CD4-positive, CD25-positive, alpha-beta regulatory T cell (primary cell): ENCODE measurements at regions not wholly inside any gene's neighbourhood (a gene's known extent, or its start where the extent isn't known, plus 50 kb on each side); places are given as distances from the start of the nearest gene placed in this dataset.

Source experiments
- ATAC-seq, 2 donors: fragments of 150-1000 bp; cut with Tn5 transposase; one replicate each; pipeline ENCODE4 v1.10.0; 2021; ENCODE audit warnings: low read depth in 2 of 2, moderate number of reproducible peaks in 2 of 2, moderate library complexity in 1 of 2
- DNase-seq, 3 donors: peaks; one replicate each; pipeline versions ENCODE4 v3.0.0 to v3.0.0-alpha.2; 2012 to 2022; ENCODE audit warnings: mixed read lengths in 1 of 3
- H3K27ac ChIP-seq: one replicate; pipeline ENCODE4 v1.7.0; 2013; ENCODE audit warnings: mild to moderate bottlenecking, low read length; ENCODE audit not compliant: insufficient read depth, poor library complexity, severe bottlenecking
- H3K27me3 ChIP-seq: one replicate; pipeline ENCODE4 v1.7.0; 2013; ENCODE audit warnings: low read length; ENCODE audit not compliant: control insufficient read depth, insufficient read depth
- H3K36me3 ChIP-seq: one replicate; pipeline ENCODE4 v1.7.0; 2013; ENCODE audit warnings: mild to moderate bottlenecking, low read length, moderate library complexity; ENCODE audit not compliant: control insufficient read depth, insufficient read depth
- H3K4me1 ChIP-seq: 2 replicates; pipeline ENCODE4 v1.7.0; 2013; ENCODE audit warnings: mild to moderate bottlenecking, low read length; ENCODE audit not compliant: insufficient read depth, control insufficient read depth, poor library complexity, severe bottlenecking
- H3K4me3 ChIP-seq: one replicate; pipeline ENCODE4 v1.7.0; 2013; ENCODE audit warnings: low read depth, mild to moderate bottlenecking, low read length, moderate library complexity
- H3K9me3 ChIP-seq, 2 experiments: 1 replicate in 1 of 2; 2 replicates in 1 of 2; pipeline ENCODE4 v1.7.0; 2013; ENCODE audit warnings: low read length in 2 of 2, mild to moderate bottlenecking in 1 of 2, moderate library complexity in 1 of 2; ENCODE audit not compliant: control insufficient read depth in 2 of 2
- H3K27ac Mint-ChIP-seq, 3 donors: one replicate each; pipeline ENCODE4 v1.8.0; 2020 to 2022; ENCODE audit warnings: mild to moderate bottlenecking in 3 of 3, mixed read lengths in 3 of 3, moderate library complexity in 2 of 3
- H3K27me3 Mint-ChIP-seq: one replicate; pipeline ENCODE4 v1.8.0; 2022; ENCODE audit warnings: mild to moderate bottlenecking, mixed read lengths
- H3K36me3 Mint-ChIP-seq: one replicate; pipeline ENCODE4 v1.8.0; 2020; ENCODE audit warnings: mixed read lengths
- H3K4me1 Mint-ChIP-seq, 4 donors: one replicate each; pipeline ENCODE4 v1.8.0; 2020 to 2022; ENCODE audit warnings: mixed read lengths in 4 of 4, mild to moderate bottlenecking in 1 of 4
- H3K4me3 Mint-ChIP-seq, 4 donors: one replicate each; pipeline ENCODE4 v1.8.0; 2020 to 2022; ENCODE audit warnings: mild to moderate bottlenecking in 4 of 4, mixed read lengths in 4 of 4, moderate library complexity in 3 of 4
- H3K9me3 Mint-ChIP-seq, 7 donors: one replicate each; pipeline ENCODE4 v1.8.0; 2020 to 2022; ENCODE audit warnings: mixed read lengths in 7 of 7, mild to moderate bottlenecking in 3 of 7, moderate library complexity in 2 of 7

GRCh38 chr9:23933348-23933747 lies 107.3 kb upstream of the ELAVL2 start:
- H3K36me3 ChIP-seq, result no peaks in the 10 kb centered on the region
- Mint-ChIP-seq H3K9me3 (peaks cover 0 to 11% (median 0%) of the 10 kb centered on the region in 7 donors), H3K36me3 (no peaks in the 10 kb centered on the region), H3K4me3 (no peak overlapping the region), H3K27me3 (no peaks in the 10 kb centered on the region), H3K27ac (no peak overlapping the region), H3K4me1 (no peaks in the 10 kb centered on the region)
- no peak for ATAC-seq
- DNase-seq, result no peak
- H3K4me1 ChIP-seq, result no peaks in the 10 kb centered on the region
- no peaks in the 10 kb centered on the region for H3K9me3 ChIP-seq
- no peak overlapping the region for H3K27ac ChIP-seq
- H3K4me3 ChIP-seq, result no peak overlapping the region
- no peaks in the 10 kb centered on the region for H3K27me3 ChIP-seq

- H3K27me3 ChIP-seq, result no peaks in the 10 kb centered on the region
- H3K4me3 ChIP-seq, result no peak overlapping the region
- no peak overlapping the region for H3K27ac ChIP-seq
- Mint-ChIP-seq H3K27ac (no peak overlapping the region), H3K9me3 (peaks cover 0 to 22% (median 4%) of the 10 kb centered on the region in 7 donors), H3K36me3 (no peaks in the 10 kb centered on the region), H3K4me3 (no peak overlapping the region), H3K4me1 (no peaks in the 10 kb centered on the region), H3K27me3 (no peaks in the 10 kb centered on the region)
- no peaks in the 10 kb centered on the region for H3K36me3 ChIP-seq
- ATAC-seq (no peak), DNase-seq (no peak)
- H3K9me3 ChIP-seq, result no peaks in the 10 kb centered on the region
- H3K4me1 ChIP-seq, result no peaks in the 10 kb centered on the region
These were observed 100.3 kb upstream of the ELAVL2 start for GRCh38 chr9:23926368-23926767.

- H3K4me1 ChIP-seq, result no peaks in the 10 kb centered on the region
- peaks cover 0 to 1% of the 10 kb centered on the region in 2 experiments for H3K9me3 ChIP-seq
- H3K36me3 Mint-ChIP-seq, result no peaks in the 10 kb centered on the region
- no peaks in the 10 kb centered on the region for H3K36me3 ChIP-seq
- H3K27ac Mint-ChIP-seq, result no peak overlapping the region
- no peaks in the 10 kb centered on the region for H3K27me3 Mint-ChIP-seq
- H3K4me1 Mint-ChIP-seq, result no peaks in the 10 kb centered on the region
- H3K27me3 ChIP-seq, result no peaks in the 10 kb centered on the region
- DNase-seq (no peak), ATAC-seq (no peak)
- peaks cover 0 to 26% (median 12%) of the 10 kb centered on the region in 7 donors for H3K9me3 Mint-ChIP-seq
- H3K27ac ChIP-seq, result no peak overlapping the region
- no peak overlapping the region for H3K4me3 Mint-ChIP-seq
- no peak overlapping the region for H3K4me3 ChIP-seq
These were observed 88.5 kb upstream of the ELAVL2 start for GRCh38 chr9:23914431-23915003.

- H3K27ac Mint-ChIP-seq, result no peak overlapping the region
- no peak for DNase-seq
These were observed 81.3 kb upstream of the ELAVL2 start for GRCh38 chr9:23907343-23907742.

GRCh38 chr9:23887781-23888180 lies 61.7 kb upstream of the ELAVL2 start:
- Histone ChIP-seq H3K27ac (no peak overlapping the region), H3K27me3 (no peaks in the 10 kb centered on the region), H3K36me3 (no peaks in the 10 kb centered on the region), H3K4me1 (no peaks in the 10 kb centered on the region), H3K4me3 (no peak overlapping the region), H3K9me3 (peaks cover 6 to 8% of the 10 kb centered on the region in 2 experiments)
- H3K27ac Mint-ChIP-seq, result no peak overlapping the region
- DNase-seq (no peak), ATAC-seq (no peak)
- H3K36me3 Mint-ChIP-seq, result no peaks in the 10 kb centered on the region
- H3K4me1 Mint-ChIP-seq, result no peaks in the 10 kb centered on the region
- no peak overlapping the region for H3K4me3 Mint-ChIP-seq
- peaks cover 2 to 36% (median 8%) of the 10 kb centered on the region in 7 donors for H3K9me3 Mint-ChIP-seq
- H3K27me3 Mint-ChIP-seq, result no peaks in the 10 kb centered on the region

More at GRCh38 chr9:23907343-23907742, 81.3 kb upstream of the ELAVL2 start:
- Histone ChIP-seq H3K27me3 (no peaks in the 10 kb centered on the region), H3K4me3 (no peak overlapping the region), H3K4me1 (no peaks in the 10 kb centered on the region), H3K36me3 (no peaks in the 10 kb centered on the region), H3K9me3 (peaks cover 0 to 1% of the 10 kb centered on the region in 2 experiments), H3K27ac (no peak overlapping the region)
- Mint-ChIP-seq H3K4me1 (no peaks in the 10 kb centered on the region), H3K4me3 (no peak overlapping the region), H3K27me3 (no peaks in the 10 kb centered on the region), H3K9me3 (peaks cover 0 to 16% (median 9%) of the 10 kb centered on the region in 7 donors), H3K36me3 (no peaks in the 10 kb centered on the region)
- ATAC-seq, result no peak
